ENCODE measurements at regions not wholly inside any gene's neighbourhood (a gene's known extent, or its start where the extent isn't known, plus 50 kb on each side); places are given as distances from the start of the nearest gene placed in this dataset.
"Not testable (repeated sequence)": the region's sequence is repeated elsewhere in the genome, so short reads cannot be mapped to it uniquely, and the experiment has no call there.

DNA sequence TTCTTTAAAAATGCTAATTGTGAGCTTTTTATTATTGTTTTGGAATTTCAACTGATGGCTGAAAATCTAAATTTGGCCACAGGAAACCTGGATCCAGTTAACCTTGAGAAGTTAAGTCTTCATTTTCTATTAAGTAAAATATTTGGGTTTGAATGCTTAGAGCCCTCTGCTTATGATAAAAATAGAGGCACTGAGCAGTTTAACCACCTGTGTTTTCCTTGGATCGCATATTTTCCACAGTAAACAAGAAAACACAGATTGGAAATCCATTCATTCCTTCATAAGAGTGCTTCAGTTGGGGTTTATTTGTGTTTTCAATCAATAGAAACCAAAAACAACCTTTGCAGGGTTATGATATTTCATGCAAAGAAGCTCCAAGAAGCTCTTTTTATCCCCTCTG is 77.2 kb upstream of the HES1 start:
- Histone ChIP-seq H3K27me3 (no peaks in the 10 kb centered on the region), H3K36me3 (no peaks in the 10 kb centered on the region), H3K4me3 (peak overlapping the region in 3 of 4 donors; percentile 37 to 46 (median 39)), H3K4me1 (peaks cover 8 to 33% (median 18%) of the 10 kb centered on the region in 4 donors), H3K9me3 (no peaks in the 10 kb centered on the region), H3K27ac (peak overlapping the region in 2 of 5 donors; percentile 18 to 52)
- DNase-seq = no peak
- intact Hi-C loops (cut with DNase I; ENCODE audit: low total_unique reads) = no loop called here
- 11 to 56% (median 30%) methylated on average over 1 of the region's 1 CpG for WGBS, 5 donors
- TF ChIP-seq EP300 (IDR thresholded peaks at IDR 0.05) (no peak), POLR2AphosphoS5 (IDR thresholded peaks at IDR 0.05) (no peak), POLR2A (IDR thresholded peaks at IDR 0.05) (no peak)
- TF ChIP-seq, protein P1, sequence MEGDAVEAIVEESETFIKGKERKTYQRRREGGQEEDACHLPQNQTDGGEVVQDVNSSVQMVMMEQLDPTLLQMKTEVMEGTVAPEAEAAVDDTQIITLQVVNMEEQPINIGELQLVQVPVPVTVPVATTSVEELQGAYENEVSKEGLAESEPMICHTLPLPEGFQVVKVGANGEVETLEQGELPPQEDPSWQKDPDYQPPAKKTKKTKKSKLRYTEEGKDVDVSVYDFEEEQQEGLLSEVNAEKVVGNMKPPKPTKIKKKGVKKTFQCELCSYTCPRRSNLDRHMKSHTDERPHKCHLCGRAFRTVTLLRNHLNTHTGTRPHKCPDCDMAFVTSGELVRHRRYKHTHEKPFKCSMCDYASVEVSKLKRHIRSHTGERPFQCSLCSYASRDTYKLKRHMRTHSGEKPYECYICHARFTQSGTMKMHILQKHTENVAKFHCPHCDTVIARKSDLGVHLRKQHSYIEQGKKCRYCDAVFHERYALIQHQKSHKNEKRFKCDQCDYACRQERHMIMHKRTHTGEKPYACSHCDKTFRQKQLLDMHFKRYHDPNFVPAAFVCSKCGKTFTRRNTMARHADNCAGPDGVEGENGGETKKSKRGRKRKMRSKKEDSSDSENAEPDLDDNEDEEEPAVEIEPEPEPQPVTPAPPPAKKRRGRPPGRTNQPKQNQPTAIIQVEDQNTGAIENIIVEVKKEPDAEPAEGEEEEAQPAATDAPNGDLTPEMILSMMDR (IDR thresholded peaks at IDR 0.05) = no peak

DNA sequence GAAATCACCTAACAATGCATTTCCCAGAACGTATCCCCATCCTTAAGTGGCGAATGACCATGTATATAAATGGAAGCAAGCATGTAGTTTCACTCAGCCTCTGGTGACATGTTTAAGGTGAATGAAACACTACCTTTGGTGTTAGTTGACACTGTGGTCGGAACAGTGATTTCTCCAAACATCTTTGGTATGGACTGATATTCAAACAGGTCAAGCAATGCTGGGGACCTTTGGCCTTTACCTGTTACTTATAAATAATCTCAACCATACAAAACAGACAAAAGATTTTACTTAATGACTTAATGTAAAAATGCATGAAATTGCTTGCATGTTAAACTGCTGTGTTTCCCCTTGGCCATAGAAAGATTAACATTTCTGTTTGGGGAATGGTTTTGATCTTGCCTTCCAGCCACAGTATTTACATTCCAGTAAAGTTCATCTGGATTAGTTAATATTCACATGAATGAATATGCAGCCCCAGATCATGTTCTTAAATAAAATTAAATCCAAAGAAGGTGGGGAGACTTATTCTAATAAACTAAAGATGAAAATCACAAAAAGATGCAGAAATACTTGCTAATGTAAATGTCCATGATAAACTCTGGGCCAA is 74.4 kb upstream of the HES1 start:
- H3K9me3 ChIP-seq = no peaks in the 10 kb centered on the region
- intact Hi-C loops (cut with DNase I; ENCODE audit: low total_unique reads) = no loop called here
- H3K36me3 ChIP-seq = no peaks in the 10 kb centered on the region
- no peak for DNase-seq
- no peak for TF ChIP-seq EP300 (IDR thresholded peaks at IDR 0.05)
- WGBS, 5 donors = 73 to 87% (median 74%) methylated on average over 3 of the region's 3 CpGs
- no peak overlapping the region for H3K27ac ChIP-seq
- H3K4me1 ChIP-seq = peaks cover 8 to 33% (median 18%) of the 10 kb centered on the region in 4 donors
- H3K27me3 ChIP-seq = no peaks in the 10 kb centered on the region
- no peak overlapping the region for H3K4me3 ChIP-seq

DNA sequence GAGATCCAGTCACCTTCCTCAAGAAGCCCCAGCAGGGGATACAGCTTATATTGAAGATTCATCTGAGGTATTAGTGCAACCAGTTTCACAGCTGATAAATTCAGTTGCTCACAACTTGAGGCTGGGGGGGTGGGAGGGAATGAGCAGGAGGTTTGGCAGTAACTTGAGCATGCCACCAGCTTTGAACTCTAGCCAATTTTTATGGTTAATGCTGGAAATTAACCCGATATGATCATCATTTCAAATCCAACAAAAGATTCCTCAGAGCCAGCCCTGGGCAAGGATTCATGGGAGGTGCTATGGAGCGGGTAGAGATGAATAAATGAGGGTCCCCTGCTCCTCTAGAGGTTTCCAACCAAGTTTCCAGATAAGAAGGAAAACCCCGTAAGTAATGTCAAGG is 73.1 kb upstream of the HES1 start:
- 58 to 81% (median 70%) methylated on average over 3 of the region's 3 CpGs for WGBS, 5 donors
- intact Hi-C loops (cut with DNase I; ENCODE audit: low total_unique reads) = no loop called here
- no peak for TF ChIP-seq POLR2A (IDR thresholded peaks at IDR 0.05)
- TF ChIP-seq, protein P1 (IDR thresholded peaks at IDR 0.05) = no peak
- no peak for TF ChIP-seq EP300 (IDR thresholded peaks at IDR 0.05)
- no peak for TF ChIP-seq POLR2AphosphoS5 (IDR thresholded peaks at IDR 0.05)
- DNase-seq = no peak
- no peaks in the 10 kb centered on the region for H3K36me3 ChIP-seq
- no peaks in the 10 kb centered on the region for H3K27me3 ChIP-seq
- no peak overlapping the region for H3K27ac ChIP-seq
- H3K4me1 ChIP-seq = peaks cover 7 to 30% (median 15%) of the 10 kb centered on the region in 4 donors
- H3K4me3 ChIP-seq = no peak overlapping the region
- H3K9me3 ChIP-seq = no peaks in the 10 kb centered on the region

DNA sequence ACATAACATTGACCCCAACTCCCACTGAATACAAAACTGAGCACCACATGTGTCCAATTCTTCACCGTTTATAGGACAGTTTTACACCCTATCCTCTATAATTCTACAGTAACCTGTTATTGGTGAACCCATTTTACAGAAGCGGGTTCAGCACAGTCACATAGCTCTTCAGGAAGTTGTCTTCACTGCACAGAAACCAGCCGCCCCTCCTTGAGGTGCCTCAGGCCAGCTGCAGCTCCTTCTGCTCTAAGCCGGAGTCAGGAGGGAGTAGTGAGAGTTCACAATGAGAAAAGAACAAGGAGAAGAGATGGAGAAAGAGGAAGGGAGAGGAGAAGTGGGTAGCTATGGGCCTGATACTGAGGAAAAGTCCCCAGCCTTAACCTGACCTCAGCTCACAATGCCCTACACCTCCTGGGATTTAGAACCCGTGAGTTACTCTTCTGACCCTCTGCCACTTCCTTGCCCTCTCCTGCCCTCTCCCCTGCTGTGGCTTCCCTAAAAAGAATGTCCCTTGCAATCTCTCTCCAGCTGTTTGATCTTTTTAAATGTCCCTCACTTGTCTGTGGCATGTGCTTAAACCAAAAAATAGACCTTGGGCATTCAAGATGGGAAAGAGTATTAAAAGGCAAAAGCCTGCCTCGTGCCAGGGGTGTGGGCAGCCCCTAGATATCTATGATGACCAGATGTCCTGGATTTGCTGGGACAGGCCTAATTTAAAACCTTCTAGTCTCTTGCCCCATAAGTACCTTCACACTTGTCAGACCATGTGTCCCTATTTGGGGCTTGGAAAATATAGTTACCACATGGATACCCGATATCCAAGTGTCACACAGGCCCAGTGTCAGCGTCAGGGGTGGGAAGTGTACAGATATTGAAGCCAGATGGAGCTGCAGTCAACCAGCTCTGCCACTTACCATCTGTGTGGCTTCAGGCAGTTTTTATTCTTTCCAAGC is 71.3 kb upstream of the HES1 start:
- TF ChIP-seq POLR2A (IDR thresholded peaks at IDR 0.05) (no peak), POLR2AphosphoS5 (IDR thresholded peaks at IDR 0.05) (no peak), EP300 (IDR thresholded peaks at IDR 0.05) (no peak)
- TF ChIP-seq, protein P1 (IDR thresholded peaks at IDR 0.05) = no peak
- Histone ChIP-seq H3K27ac (no peak overlapping the region), H3K36me3 (no peaks in the 10 kb centered on the region), H3K4me1 (peaks cover 0 to 19% (median 6%) of the 10 kb centered on the region in 4 donors), H3K9me3 (no peaks in the 10 kb centered on the region), H3K4me3 (no peak overlapping the region), H3K27me3 (no peaks in the 10 kb centered on the region)
- DNase-seq = no peak
- WGBS, 5 donors = 85 to 92% (median 88%) methylated on average over 8 of the region's 8 CpGs
- intact Hi-C loops (cut with DNase I; ENCODE audit: low total_unique reads) = no loop called here

DNA sequence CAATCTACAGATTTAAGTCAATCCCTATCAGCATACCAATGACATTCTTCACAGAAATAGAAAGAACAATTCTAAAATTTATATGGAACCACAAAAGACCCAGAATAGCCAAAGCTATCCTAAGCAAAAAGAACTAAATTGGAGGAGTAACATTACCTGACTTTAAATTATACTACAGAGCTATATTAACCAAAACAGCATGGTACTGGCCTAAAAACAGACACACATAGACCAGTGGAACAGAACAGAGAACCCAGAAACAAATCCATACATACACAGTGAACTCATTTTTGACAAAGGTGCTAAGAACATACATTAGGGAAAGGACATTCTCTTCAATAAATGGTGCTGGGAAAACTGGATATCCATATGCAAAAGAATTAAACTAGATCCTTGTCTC is 68.6 kb upstream of the HES1 start:
- intact Hi-C loops (cut with DNase I; ENCODE audit: low total_unique reads); H3K36me3 ChIP-seq; H3K27ac ChIP-seq; DNase-seq; H3K4me3 ChIP-seq; H3K9me3 ChIP-seq: not testable (repeated sequence)
- Histone ChIP-seq H3K4me1 (peaks cover 19 to 29% (median 22%) of the 10 kb centered on the region in 4 donors), H3K27me3 (peaks cover 0 to 17% (median 0%) of the 10 kb centered on the region in 3 donors)

All from stomach (tissue), 8 donors.